ENCODE measurements at regions not wholly inside any gene's neighbourhood (a gene's known extent, or its start where the extent isn't known, plus 50 kb on each side); places are given as distances from the start of the nearest gene placed in this dataset.

GRCh38 chr10:3625959-3626751, 158.9 kb downstream of the KLF6 start:
- intact Hi-C loops (cut with DNase I), result no loop called here
- no peak for DNase-seq

DNA sequence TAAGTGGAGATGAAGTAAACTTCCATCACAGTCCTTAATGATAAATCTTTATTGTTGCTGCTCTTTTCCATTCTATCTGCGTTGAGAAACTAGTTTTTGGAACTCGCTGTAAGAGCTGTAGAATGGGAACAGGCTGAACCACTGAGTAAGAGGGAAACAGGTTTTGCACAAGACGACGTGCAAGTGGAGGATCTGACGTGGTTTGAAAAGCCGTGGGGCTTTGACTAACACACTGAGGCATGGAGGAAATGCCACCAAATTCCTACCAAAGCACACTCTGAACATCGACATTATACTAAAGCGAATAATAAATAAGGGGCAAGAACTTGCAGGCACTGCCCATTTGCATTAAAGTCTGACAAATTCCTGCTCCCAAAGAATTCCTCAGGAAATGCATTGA, 160.6 kb downstream of the KLF6 start:
- TF ChIP-seq, protein P1, sequence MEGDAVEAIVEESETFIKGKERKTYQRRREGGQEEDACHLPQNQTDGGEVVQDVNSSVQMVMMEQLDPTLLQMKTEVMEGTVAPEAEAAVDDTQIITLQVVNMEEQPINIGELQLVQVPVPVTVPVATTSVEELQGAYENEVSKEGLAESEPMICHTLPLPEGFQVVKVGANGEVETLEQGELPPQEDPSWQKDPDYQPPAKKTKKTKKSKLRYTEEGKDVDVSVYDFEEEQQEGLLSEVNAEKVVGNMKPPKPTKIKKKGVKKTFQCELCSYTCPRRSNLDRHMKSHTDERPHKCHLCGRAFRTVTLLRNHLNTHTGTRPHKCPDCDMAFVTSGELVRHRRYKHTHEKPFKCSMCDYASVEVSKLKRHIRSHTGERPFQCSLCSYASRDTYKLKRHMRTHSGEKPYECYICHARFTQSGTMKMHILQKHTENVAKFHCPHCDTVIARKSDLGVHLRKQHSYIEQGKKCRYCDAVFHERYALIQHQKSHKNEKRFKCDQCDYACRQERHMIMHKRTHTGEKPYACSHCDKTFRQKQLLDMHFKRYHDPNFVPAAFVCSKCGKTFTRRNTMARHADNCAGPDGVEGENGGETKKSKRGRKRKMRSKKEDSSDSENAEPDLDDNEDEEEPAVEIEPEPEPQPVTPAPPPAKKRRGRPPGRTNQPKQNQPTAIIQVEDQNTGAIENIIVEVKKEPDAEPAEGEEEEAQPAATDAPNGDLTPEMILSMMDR (IDR thresholded peaks at IDR 0.05), result no peak
- no peaks in the 10 kb centered on the region for H3K27me3 ChIP-seq
- no peak overlapping the region for H3K9ac ChIP-seq (ENCODE audit: low read depth in 2 of 2, low read length in 2 of 2)
- no peaks in the 10 kb centered on the region for H3K9me3 ChIP-seq
- no peak overlapping the region for H3K27ac ChIP-seq
- no peak overlapping the region for H3K4me3 ChIP-seq
- no peaks in the 10 kb centered on the region for H3K36me3 ChIP-seq
- no peak for DNase-seq
- intact Hi-C loops (cut with DNase I), result no loop called here
- H3K4me1 ChIP-seq, result no peaks in the 10 kb centered on the region

More at GRCh38 chr10:3625959-3626751, 158.9 kb downstream of the KLF6 start:
- no peak overlapping the region for H3K27ac ChIP-seq
- no peaks in the 10 kb centered on the region for H3K9me3 ChIP-seq
- H3K27me3 ChIP-seq, result no peaks in the 10 kb centered on the region
- no peaks in the 10 kb centered on the region for H3K36me3 ChIP-seq
- H3K9ac ChIP-seq (ENCODE audit: low read depth in 2 of 2, low read length in 2 of 2), result no peak overlapping the region
- no peak overlapping the region for H3K4me3 ChIP-seq
- TF ChIP-seq, protein P1 (IDR thresholded peaks at IDR 0.05), result no peak
- H3K4me1 ChIP-seq, result no peaks in the 10 kb centered on the region

- TF ChIP-seq, protein P1 (IDR thresholded peaks at IDR 0.05), result no peak
- H3K4me1 ChIP-seq, result no peaks in the 10 kb centered on the region
- H3K27me3 ChIP-seq, result no peaks in the 10 kb centered on the region
- H3K9me3 ChIP-seq, result no peaks in the 10 kb centered on the region
- no peak overlapping the region for H3K9ac ChIP-seq (ENCODE audit: low read depth in 2 of 2, low read length in 2 of 2)
- no peak overlapping the region for H3K4me3 ChIP-seq
- intact Hi-C loops (cut with DNase I), result no loop called here
- DNase-seq, result no peak
- H3K36me3 ChIP-seq, result no peaks in the 10 kb centered on the region
- no peak overlapping the region for H3K27ac ChIP-seq
Observed at GRCh38 chr10:3623746-3624145, 161.3 kb downstream of the KLF6 start.

GRCh38 chr10:3622845-3623621, 162.0 kb downstream of the KLF6 start:
- H3K36me3 ChIP-seq, result no peaks in the 10 kb centered on the region
- H3K27ac ChIP-seq, result no peak overlapping the region
- H3K9ac ChIP-seq (ENCODE audit: low read depth in 2 of 2, low read length in 2 of 2), result no peak overlapping the region
- no peak overlapping the region for H3K4me3 ChIP-seq
- TF ChIP-seq, protein P1 (IDR thresholded peaks at IDR 0.05), result no peak
- no peaks in the 10 kb centered on the region for H3K9me3 ChIP-seq
- no peaks in the 10 kb centered on the region for H3K27me3 ChIP-seq
- intact Hi-C loops (cut with DNase I), result no loop called here
- H3K4me1 ChIP-seq, result no peaks in the 10 kb centered on the region
- DNase-seq, result no peak

- Histone ChIP-seq H3K9me3 (no peaks in the 10 kb centered on the region), H3K4me3 (no peak overlapping the region), H3K4me1 (no peaks in the 10 kb centered on the region), H3K9ac (ENCODE audit: low read depth in 2 of 2, low read length in 2 of 2) (no peak overlapping the region), H3K36me3 (no peaks in the 10 kb centered on the region), H3K27me3 (no peaks in the 10 kb centered on the region), H3K27ac (no peak overlapping the region)
- intact Hi-C loops (cut with DNase I), result no loop called here
- TF ChIP-seq, protein P1 (IDR thresholded peaks at IDR 0.05), result no peak
- no peak for DNase-seq
Observed at GRCh38 chr10:3622427-3622826, 162.6 kb downstream of the KLF6 start.
